Parathyroid adenoma (tissue), 2 donors: ENCODE measurements at regions not wholly inside any gene's neighbourhood (a gene's known extent, or its start where the extent isn't known, plus 50 kb on each side); places are given as distances from the start of the nearest gene placed in this dataset.

ENCODE experiments used
- H2AFZ ChIP-seq: fragments of 300-600 bp; sonication (generic); one replicate; pipeline ENCODE4 v1.7.0; 2017; ENCODE audit warnings: antibody characterized with exemption, mild to moderate bottlenecking
- H3K27ac ChIP-seq: fragments of 300-600 bp; sonication (generic); one replicate; pipeline ENCODE4 v1.7.0; 2017
- H3K27me3 ChIP-seq: fragments of 300-600 bp; sonication (generic); one replicate; pipeline ENCODE4 v1.7.0; 2017; ENCODE audit warnings: low read length; ENCODE audit not compliant: control insufficient read depth, insufficient read depth
- H3K36me3 ChIP-seq: fragments of 300-600 bp; sonication (generic); one replicate; pipeline ENCODE4 v1.7.0; 2017; ENCODE audit warnings: low read length; ENCODE audit not compliant: control insufficient read depth, insufficient read depth
- H3K4me1 ChIP-seq: fragments of 300-600 bp; sonication (generic); one replicate; pipeline ENCODE4 v1.7.0; 2017; ENCODE audit warnings: control low read depth
- H3K4me2 ChIP-seq: fragments of 300-600 bp; sonication (generic); one replicate; pipeline ENCODE4 v1.7.0; 2017; ENCODE audit warnings: low read length
- H3K4me3 ChIP-seq: fragments of 300-600 bp; sonication (generic); one replicate; pipeline ENCODE4 v1.7.0; 2017; ENCODE audit warnings: low read depth, low read length
- H3K79me2 ChIP-seq: fragments of 300-600 bp; sonication (generic); one replicate; pipeline ENCODE4 v1.7.0; 2017; ENCODE audit warnings: control low read depth
- H3K9ac ChIP-seq: fragments of 300-600 bp; sonication (generic); one replicate; pipeline ENCODE4 v1.7.0; 2017; ENCODE audit warnings: mild to moderate bottlenecking
- H3K9me3 ChIP-seq: fragments of 300-600 bp; sonication (generic); one replicate; pipeline ENCODE4 v1.7.0; 2017; ENCODE audit warnings: low read length; ENCODE audit not compliant: control insufficient read depth
- CTCF ChIP-seq: fragments of 300-600 bp; sonication (generic); IDR thresholded peaks from one replicate; pipeline ENCODE4 v1.7.0; 2017; ENCODE audit warnings: antibody characterized with exemption, mild to moderate bottlenecking
- donor health status: primary hyperparathyroidism.

- Histone ChIP-seq H3K27ac (no peak overlapping the region), H3K4me3 (no peak overlapping the region), H3K4me1 (no peaks in the 10 kb centered on the region), H3K27me3 (no peaks in the 10 kb centered on the region), H2AFZ (no peak overlapping the region), H3K9me3 (no peaks in the 10 kb centered on the region), H3K79me2 (no peaks in the 10 kb centered on the region), H3K4me2 (no peak overlapping the region), H3K9ac (no peak overlapping the region), H3K36me3 (no peaks in the 10 kb centered on the region)
- no peak for TF ChIP-seq CTCF
Observed at GRCh38 chr5:104298518-104298917, 735.9 kb upstream of the NUDT12 start.

GRCh38 chr5:104297076-104297475 lies 734.5 kb upstream of the NUDT12 start:
- Histone ChIP-seq H3K9ac (no peak overlapping the region), H3K36me3 (no peaks in the 10 kb centered on the region), H3K79me2 (no peaks in the 10 kb centered on the region), H2AFZ (no peak overlapping the region), H3K4me2 (no peak overlapping the region), H3K4me3 (no peak overlapping the region), H3K4me1 (no peaks in the 10 kb centered on the region), H3K9me3 (no peaks in the 10 kb centered on the region), H3K27me3 (no peaks in the 10 kb centered on the region), H3K27ac (no peak overlapping the region)
- no peak for TF ChIP-seq CTCF

GRCh38 chr5:104295991-104296390 lies 733.4 kb upstream of the NUDT12 start:
- no peaks in the 10 kb centered on the region for H3K4me1 ChIP-seq
- H3K4me3 ChIP-seq: no peak overlapping the region
- H3K9ac ChIP-seq: no peak overlapping the region
- H3K4me2 ChIP-seq: no peak overlapping the region
- H3K79me2 ChIP-seq: no peaks in the 10 kb centered on the region
- no peaks in the 10 kb centered on the region for H3K9me3 ChIP-seq
- no peaks in the 10 kb centered on the region for H3K36me3 ChIP-seq
- no peak overlapping the region for H2AFZ ChIP-seq
- TF ChIP-seq CTCF: no peak
- H3K27me3 ChIP-seq: no peaks in the 10 kb centered on the region
- H3K27ac ChIP-seq: no peak overlapping the region

GRCh38 chr5:104283136-104283535 lies 720.5 kb upstream of the NUDT12 start:
- no peaks in the 10 kb centered on the region for H3K36me3 ChIP-seq
- H3K4me3 ChIP-seq: no peak overlapping the region
- no peaks in the 10 kb centered on the region for H3K27me3 ChIP-seq
- no peak overlapping the region for H3K27ac ChIP-seq
- no peak overlapping the region for H2AFZ ChIP-seq
- no peak overlapping the region for H3K4me2 ChIP-seq
- no peaks in the 10 kb centered on the region for H3K4me1 ChIP-seq
- H3K9me3 ChIP-seq: no peaks in the 10 kb centered on the region
- no peak for TF ChIP-seq CTCF
- H3K9ac ChIP-seq: no peak overlapping the region
- no peaks in the 10 kb centered on the region for H3K79me2 ChIP-seq

- Histone ChIP-seq H3K4me1 (no peaks in the 10 kb centered on the region), H3K4me2 (no peak overlapping the region), H3K36me3 (no peaks in the 10 kb centered on the region), H3K4me3 (no peak overlapping the region), H3K9me3 (no peaks in the 10 kb centered on the region), H3K27me3 (no peaks in the 10 kb centered on the region), H3K9ac (no peak overlapping the region), H2AFZ (no peak overlapping the region), H3K27ac (no peak overlapping the region), H3K79me2 (no peaks in the 10 kb centered on the region)
- TF ChIP-seq CTCF: no peak
Observed at GRCh38 chr5:104273725-104274124, 711.1 kb upstream of the NUDT12 start.
